ENCODE measurements at regions not wholly inside any gene's neighbourhood (a gene's known extent, or its start where the extent isn't known, plus 50 kb on each side); places are given as distances from the start of the nearest gene placed in this dataset.
A peak's percentile ranks its signal among the peaks of the same experiment; 100 is the strongest.
"Not testable (repeated sequence)": the region's sequence is repeated elsewhere in the genome, so short reads cannot be mapped to it uniquely, and the experiment has no call there.

GRCh38 chr5:66345281-66345680, 201.2 kb downstream of the SREK1 start:
- H3K4me3 ChIP-seq, result no peak overlapping the region

GRCh38 chr5:66346869-66347268, 202.8 kb downstream of the SREK1 start:
- H3K4me3 ChIP-seq, result no peak overlapping the region

More at GRCh38 chr5:66345281-66345680, 201.2 kb downstream of the SREK1 start:
- H3K27ac ChIP-seq, result no peak overlapping the region

DNA sequence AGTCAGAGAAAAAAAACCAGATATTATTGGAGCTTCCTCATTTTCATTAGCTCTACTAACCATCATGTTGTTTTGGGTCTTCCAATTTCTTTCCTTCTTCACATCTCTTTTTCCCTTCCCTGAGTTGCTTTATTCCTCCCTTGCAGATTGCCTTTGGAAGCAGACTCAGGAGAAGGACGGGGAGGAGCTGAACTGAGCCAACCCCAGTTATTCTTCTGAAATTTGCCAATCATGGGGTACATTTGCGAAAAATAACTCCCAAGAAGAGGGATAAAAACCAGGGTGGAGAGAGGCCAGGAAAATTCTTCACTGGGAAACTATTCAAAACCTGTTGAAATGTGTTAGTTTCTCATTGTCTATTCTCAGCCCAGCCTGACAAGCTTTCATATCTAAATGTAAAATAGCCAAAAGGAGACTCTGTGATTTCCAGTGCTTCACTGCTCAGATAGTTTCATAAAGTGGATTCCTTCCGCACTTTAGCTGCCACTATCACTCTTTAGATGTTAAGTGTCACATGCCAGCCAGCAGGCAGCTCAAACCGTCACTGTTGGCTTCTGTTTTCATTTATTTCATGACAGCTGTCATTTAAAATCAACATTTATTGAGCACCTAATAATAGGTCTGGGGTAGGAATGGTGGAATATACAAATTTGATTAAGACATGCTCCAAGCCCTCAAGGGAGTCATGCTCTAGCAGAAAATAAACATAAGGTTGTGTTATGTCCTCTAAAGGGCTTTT, 204.5 kb downstream of the SREK1 start:
- no peak overlapping the region for H3K4me3 ChIP-seq
- peak overlapping the region in 1 of 21 experiments; percentile 9 for H3K27ac ChIP-seq

More at GRCh38 chr5:66346869-66347268, 202.8 kb downstream of the SREK1 start:
- H3K27ac ChIP-seq, result no peak overlapping the region

- H3K27ac ChIP-seq, result no peak overlapping the region
Measured at GRCh38 chr5:66351813-66352212, 207.7 kb downstream of the SREK1 start.

GRCh38 chr5:66353186-66353585, 209.1 kb downstream of the SREK1 start:
- no peak overlapping the region for H3K27ac ChIP-seq
- H3K4me3 ChIP-seq, result no peak overlapping the region

More at GRCh38 chr5:66351813-66352212, 207.7 kb downstream of the SREK1 start:
- no peak overlapping the region for H3K4me3 ChIP-seq

DNA sequence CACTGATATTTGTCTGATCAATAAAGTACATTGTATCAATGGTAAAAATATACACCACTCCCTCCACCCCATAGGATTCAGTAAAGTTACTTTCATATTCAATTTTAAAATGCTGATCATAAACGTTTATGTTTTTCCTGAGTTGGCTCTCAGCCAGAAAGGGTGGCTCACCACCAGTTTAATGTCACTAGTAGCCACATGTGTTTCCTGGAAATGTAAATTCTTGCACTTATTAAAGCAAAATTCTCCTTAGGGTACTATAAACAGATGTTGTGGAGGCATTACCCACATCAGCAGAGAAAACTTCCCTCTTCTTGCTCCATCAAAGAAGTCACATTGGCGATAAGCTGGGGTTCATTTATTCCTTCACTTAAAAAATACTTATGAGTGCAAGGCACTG, 210.3 kb downstream of the SREK1 start:
- no peak overlapping the region for H3K27ac ChIP-seq

DNA sequence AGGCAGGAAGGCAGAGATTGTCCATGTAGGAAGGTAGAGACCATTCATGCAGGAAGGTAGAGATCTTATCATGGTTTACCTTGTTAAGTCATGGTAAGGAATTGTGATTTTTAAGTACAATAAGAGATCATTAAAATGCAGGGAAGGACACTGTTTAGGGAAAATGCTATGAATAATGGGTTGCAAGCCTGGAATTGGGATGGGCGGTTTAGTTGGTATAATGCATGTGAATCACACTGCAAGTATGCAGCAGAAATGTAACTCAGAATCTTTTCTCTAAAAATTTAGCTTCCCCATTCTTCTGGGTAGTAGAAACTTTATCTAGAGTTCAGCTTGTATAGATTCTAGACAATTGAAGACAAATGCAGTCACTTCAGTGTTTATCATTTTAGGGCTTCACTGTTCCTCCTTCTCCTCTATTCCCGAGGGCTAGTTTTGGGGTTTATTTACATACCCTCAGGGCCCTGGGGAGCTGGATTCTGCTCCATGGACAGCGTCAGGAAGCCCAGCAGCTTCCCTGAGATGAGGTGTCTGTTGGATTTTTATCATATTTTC, 212.0 kb downstream of the SREK1 start:
- no peak overlapping the region for H3K4me3 ChIP-seq
- no peak overlapping the region for H3K27ac ChIP-seq

More for the DNA sequence above, 210.3 kb downstream of the SREK1 start:
- no peak overlapping the region for H3K4me3 ChIP-seq

DNA sequence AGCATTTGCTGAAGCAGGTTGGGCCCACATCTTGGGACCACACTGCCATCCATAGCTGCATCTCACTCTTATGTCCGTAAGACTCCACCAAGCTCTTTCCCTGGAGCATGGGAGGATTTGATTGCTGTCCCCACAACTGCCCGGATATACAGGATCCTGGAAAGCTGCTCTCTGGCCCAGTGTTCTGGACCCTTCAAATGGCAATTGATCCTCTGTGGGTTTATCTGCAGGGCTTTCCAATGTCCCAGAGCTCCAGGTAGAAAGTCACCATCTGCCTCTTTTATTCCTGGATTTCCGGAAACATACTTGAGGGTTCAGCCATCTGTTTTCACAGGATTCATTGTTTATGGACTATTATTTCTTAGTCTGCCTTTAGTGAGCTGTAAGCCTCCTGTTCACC, 214.6 kb downstream of the SREK1 start:
- no peak overlapping the region for H3K27ac ChIP-seq
- no peak overlapping the region for H3K4me3 ChIP-seq

- no peak overlapping the region for H3K27ac ChIP-seq
- no peak overlapping the region for H3K4me3 ChIP-seq
Measured at GRCh38 chr5:66361070-66361469, 217.0 kb downstream of the SREK1 start.

DNA sequence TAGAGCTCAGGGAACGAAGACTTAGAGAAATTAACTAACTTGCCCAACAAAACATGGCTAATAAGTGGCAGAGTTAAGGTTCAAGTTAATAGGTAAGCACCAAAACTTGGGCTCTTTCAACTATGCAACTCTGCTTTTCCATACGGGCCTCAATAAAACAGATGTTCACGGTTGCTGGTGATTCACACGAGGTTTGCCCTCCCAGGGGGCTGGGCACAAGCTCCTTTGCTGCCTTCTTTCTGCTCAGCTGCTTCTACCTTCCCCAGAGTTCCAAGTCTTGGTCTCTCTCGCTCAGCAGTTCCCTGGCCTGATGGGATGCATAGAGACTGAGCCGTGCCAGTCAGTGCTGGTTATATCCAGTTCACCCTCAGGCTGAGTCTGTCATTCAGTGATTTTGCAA, 217.9 kb downstream of the SREK1 start:
- Histone ChIP-seq H3K4me3 (no peak overlapping the region), H3K27ac (no peak overlapping the region)

GRCh38 chr5:66362687-66363086, 218.6 kb downstream of the SREK1 start:
- Histone ChIP-seq H3K4me3 (no peak overlapping the region), H3K27ac (no peak overlapping the region)

- Histone ChIP-seq H3K27ac (no peak overlapping the region), H3K4me3 (no peak overlapping the region)
Measured at GRCh38 chr5:66363097-66363496, 219.0 kb downstream of the SREK1 start.

DNA sequence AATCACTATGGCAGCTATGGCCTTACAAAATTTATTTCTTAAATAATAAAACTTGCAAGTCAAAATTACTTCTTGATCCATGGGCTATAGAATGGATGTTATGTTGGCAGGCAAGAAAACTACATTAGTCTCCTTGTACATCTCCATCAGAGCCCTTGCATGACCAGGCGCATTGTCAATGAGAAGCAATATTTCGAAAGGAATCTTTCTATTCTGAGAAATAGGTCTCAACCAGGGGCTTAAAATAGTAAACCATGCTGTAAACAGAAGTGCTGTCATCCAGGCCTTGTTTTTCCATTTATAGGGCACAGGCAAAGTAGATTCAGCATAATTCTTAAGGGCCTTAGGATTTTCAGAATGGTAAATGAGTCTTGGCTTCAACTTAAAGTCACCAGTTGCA, 220.1 kb downstream of the SREK1 start:
- no peak overlapping the region for H3K27ac ChIP-seq
- H3K4me3 ChIP-seq, result no peak overlapping the region

DNA sequence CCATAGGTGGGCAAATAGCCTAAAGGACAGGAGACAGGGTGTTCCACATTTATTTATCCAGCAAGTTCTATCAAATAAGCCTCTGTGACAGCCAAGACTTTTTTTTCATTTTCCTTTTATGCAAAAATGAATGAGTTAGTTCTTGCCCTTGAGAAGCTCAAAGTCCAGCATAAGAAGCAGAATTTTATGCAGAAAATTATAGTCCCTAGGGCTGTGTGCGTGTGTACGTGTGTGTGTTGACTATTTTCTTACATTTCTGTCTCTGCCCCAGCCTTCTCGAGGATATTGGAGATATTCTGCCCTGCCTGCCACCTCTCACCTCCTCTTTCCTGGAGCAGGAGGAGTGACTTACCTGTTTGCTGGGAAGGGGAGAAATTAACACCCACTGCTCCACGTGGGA, 221.9 kb downstream of the SREK1 start:
- no peak overlapping the region for H3K4me3 ChIP-seq
- H3K27ac ChIP-seq, result no peak overlapping the region

DNA sequence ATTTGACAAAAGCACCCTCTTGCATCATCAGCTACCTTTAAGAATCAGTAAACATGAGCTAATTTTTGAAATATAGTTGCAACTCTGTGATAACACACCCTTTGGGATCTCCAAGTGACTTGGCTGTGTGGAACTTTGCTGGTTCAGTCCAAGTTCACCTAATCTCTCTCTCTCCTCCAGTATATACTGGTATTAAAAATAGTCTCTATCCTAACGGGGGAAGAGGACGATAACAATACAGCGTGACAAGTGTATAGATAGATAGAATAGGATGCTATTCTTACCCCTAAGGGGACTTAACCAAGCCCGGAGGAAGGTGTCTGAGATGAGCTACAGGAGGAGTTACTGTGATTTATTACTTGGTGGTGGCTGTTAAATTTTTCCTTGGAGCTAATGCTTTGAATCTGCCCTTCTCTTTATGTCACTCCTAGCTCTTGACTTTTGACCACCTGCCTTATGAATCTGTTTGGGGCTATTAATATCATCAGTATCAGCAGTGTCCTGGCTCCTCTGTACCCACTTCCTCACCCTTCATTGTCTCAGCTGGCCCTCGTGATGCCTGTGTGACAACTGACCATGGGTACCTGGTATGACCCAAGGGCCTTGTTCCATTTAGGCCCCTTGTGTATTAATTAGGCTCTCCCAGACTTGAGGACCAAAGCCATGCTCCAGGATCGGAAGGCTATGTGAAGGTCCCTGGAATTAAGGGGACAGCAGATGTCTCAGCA, 223.9 kb downstream of the SREK1 start:
- Histone ChIP-seq H3K4me3 (no peak overlapping the region), H3K27ac (no peak overlapping the region)

- H3K27ac ChIP-seq, result no peak overlapping the region
Measured at GRCh38 chr5:66368811-66369210, 224.7 kb downstream of the SREK1 start.

DNA sequence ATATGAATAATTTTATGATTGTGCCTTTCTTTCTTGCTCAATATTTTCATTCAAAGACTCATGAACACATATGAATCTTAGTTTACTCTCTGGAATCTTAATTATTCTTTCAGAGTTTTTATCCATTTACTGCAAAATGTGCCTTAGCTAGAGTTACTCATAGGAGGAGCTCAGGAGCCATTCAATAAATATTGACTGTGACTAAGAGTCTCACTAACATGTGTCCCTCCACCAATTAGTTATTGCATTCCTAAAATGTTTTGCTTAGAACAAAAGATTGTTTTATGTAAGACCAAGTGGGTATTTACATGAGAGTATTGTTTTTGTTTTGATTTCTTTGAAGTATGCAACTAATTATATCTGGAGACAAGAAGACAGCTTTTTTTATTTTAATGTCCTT, 218.4 kb upstream of the MAST4 start:
- Histone ChIP-seq H3K27ac (peak overlapping the region in 3 of 21 experiments; percentile 14 to 57 (median 26)), H3K4me3 (no peak overlapping the region)

More at GRCh38 chr5:66368811-66369210, 224.7 kb downstream of the SREK1 start:
- H3K4me3 ChIP-seq, result no peak overlapping the region

- H3K4me3 ChIP-seq, result no peak overlapping the region
- peak overlapping the region in 4 of 21 experiments; percentile 11 to 17 (median 15) for H3K27ac ChIP-seq
Measured at GRCh38 chr5:66378407-66378806, 217.8 kb upstream of the MAST4 start.

- Histone ChIP-seq H3K27ac (no peak overlapping the region), H3K4me3 (no peak overlapping the region)
Measured at GRCh38 chr5:66382152-66382551, 214.0 kb upstream of the MAST4 start.

- H3K27ac ChIP-seq, H3K4me3 ChIP-seq: not testable (repeated sequence)
Measured at GRCh38 chr5:66405145-66405544, 191.0 kb upstream of the MAST4 start.

Data from skin epidermis (tissue), 12 donors.